ENCODE measurements at regions not wholly inside any gene's neighbourhood (a gene's known extent, or its start where the extent isn't known, plus 50 kb on each side); places are given as distances from the start of the nearest gene placed in this dataset.

GRCh38 chr10:21285207-21285606, 240.3 kb downstream of the SKIDA1 start:
- no peak for TF ChIP-seq CTCF (IDR thresholded peaks at IDR 0.05)
- no peak for TF ChIP-seq ZFX (IDR thresholded peaks at IDR 0.05; ENCODE audit: borderline replicate concordance)
